ENCODE measurements at regions not wholly inside any gene's neighbourhood (a gene's known extent, or its start where the extent isn't known, plus 50 kb on each side); places are given as distances from the start of the nearest gene placed in this dataset.
A peak's percentile ranks its signal among the peaks of the same experiment; 100 is the strongest.

DNA sequence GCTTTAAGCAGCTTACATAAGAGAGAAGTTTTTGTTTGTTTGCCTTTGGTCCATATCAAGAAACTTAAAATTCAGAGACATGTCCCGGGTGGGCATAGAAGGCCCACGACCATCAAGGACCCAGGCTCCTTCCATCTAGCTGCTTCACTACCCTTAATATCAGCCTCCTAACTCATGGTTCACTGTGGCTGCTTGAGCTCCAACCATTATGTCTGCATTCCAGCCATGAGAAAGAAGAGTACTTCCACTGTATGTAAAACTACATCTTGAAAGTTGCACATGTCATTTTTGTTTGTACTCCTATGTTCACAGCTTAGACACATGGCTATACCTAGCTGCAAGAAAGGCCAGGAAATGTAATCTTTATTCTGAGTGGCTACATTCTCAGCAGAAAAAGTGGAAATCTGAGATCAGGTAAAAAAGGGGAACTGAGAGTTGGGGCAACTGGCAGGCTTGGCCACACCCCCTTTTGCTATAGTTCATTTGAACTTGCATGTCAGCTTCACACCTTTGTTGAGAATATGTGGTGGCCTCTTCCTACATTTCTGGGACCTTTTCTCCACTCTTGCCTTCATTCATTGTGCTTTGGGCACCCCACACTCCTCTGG is 81.3 kb upstream of the TP53I11 start:
- intact Hi-C loops (cut with DNase I) = no loop called here
- no peak for DNase-seq (ENCODE audit: missing footprints)

DNA sequence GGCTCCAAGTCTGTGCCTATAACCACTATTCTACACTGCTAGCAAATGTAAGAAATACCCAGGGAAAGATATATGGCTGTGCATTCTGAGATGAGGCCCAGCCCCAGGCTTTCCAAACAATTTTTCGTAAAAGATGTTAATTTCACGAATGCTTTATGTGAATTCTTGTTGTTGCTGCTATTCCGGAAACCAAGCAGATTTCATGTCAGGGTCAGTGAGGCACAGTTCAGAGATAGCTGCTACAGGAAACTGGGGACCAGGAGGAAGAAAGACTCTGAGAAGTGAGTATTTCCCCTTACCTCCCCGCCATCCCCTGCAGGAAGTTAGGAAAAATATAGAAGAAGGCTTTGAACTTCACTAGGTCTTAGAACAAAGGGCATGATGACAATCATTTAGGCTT is 84.7 kb upstream of the TP53I11 start:
- no peak for DNase-seq (ENCODE audit: missing footprints)
- intact Hi-C loops (cut with DNase I) = no loop called here

More for the DNA sequence above, 81.3 kb upstream of the TP53I11 start:
- no peak for ATAC-seq

DNA sequence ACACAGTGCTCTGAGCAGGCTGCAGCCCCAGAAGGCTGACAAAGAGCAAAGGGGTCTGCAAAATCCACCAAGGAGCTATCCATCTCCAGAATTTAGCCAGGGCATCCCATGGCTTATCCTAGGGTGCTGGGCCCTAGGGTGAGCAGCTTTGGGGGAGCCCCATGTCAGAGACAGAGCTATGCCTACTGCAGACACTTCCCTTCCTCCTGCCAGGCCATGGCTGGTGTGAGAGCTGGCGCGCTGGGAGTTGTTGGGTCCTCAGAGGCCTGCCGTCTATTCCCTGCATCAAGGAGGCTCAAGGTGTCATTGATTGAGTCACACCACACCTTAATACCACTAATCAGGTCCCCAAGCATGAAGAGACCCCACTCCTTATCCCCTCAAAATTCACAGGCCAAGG is 85.3 kb upstream of the TP53I11 start:
- intact Hi-C loops (cut with DNase I) = no loop called here
- DNase-seq (ENCODE audit: missing footprints) = no peak
- ATAC-seq = no peak

More for the DNA sequence above, 84.7 kb upstream of the TP53I11 start:
- no peak for ATAC-seq

DNA sequence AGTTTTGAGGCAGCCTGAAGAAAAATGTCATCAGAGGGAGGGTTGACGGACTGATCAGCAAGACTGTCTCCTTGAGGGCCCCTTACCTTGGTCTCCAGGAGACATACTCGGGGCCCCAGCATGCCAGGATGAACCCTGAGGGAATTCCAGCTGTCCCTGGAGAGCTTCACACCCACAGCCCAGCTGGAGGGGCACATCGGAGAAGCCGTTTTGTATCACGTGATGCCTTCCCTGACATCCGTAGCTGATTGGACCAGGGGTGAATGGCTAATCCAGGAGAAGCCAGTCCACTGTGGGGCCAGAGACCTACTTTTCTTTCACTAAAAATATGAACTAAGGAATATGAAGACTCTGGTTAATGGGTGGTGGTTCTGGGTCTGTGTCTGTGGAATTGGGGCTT is 86.0 kb upstream of the TP53I11 start:
- ATAC-seq = no peak
- no peak for DNase-seq (ENCODE audit: missing footprints)
- intact Hi-C loops (cut with DNase I) = no loop called here

DNA sequence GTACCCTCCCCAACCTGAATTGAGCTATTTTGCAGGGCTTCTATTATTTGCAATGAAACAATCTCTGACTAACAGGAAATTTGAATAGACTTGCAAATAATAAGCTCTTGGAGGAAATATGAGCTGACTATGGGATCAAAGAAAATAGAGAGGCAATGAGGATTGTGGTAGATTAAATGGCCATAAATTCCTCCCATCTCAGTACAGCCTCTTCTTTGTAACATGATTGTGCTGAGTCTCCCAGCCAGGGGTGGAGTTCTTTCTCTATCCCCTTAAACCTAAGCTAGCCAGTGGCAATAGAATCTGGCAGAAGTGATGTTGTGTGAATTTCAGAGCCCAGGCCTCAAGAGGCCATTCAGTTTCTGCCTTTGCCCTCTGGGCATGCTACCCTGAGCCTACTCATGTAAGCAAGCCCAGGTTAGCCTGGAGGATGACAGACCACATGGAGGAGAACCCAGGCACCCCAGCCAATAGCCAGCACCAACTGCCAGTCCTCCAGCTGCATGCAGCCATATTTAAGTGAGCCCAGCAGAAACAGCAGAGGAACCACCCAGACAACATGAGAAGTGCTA is 86.8 kb upstream of the TP53I11 start:
- no peak for ATAC-seq
- no peak for DNase-seq (ENCODE audit: missing footprints)
- intact Hi-C loops (cut with DNase I) = no loop called here

DNA sequence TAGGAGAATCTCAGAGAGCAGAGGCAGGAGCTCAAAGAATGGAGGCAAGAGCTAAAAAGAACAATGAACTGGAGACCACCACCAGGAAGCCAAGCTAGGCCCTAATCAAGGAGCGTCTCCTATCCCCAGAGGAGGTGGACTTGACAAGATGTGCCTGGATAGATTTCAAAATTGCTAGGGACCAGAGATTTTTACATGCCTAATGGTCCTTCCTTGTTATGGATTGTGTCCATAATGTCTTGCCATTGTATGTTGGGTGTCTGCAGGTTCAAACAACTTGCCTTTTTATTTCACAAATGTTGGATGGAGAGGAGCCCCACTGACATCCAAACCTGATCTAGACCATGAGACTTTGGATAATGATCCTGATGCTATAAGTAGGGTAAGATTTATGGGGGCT is 88.2 kb upstream of the TP53I11 start:
- no peak for DNase-seq (ENCODE audit: missing footprints)
- intact Hi-C loops (cut with DNase I) = no loop called here

DNA sequence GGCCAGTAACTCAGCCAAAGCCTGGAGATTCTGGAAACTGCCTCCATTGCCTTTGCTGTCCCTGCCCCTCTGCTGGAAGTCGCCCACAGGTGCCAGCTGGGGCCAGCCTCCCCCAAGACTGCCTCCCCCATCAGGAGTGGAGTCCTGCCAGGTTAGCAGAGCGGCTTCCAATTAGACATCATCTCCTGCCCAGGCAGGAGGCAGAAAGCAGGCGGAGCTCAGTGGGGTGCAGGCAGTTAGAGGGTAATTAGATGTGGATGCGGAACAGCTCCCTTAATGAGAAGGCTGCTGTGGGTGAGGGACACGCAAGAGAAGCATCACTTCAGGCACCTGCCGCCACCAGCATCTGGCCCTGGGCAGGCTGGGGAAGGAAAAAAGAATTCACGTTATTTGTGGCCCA is 90.9 kb upstream of the TP53I11 start:
- ATAC-seq (no peak), DNase-seq (ENCODE audit: missing footprints) (no peak)
- intact Hi-C loops (cut with DNase I) = no loop called here

More for the DNA sequence above, 88.2 kb upstream of the TP53I11 start:
- ATAC-seq = no peak

DNA sequence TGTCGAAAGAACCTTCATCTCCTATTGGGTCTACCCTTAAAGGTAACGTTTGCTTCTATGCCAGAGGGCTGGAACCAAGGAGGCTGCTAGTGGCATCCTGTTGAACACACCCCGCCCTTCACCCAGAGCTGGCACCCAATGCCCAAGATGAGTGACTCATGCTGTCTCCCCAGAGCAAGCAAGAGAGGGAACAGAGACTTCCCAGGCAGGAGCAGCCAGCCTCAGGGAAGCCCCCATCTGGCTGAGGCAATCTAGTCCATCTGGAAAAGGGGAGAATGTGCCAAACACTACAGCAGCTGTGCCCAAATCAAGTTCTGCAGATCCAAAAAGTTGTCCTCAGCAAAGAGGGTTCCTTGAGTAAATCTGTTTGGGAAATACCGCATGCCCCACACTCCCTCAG is 91.9 kb upstream of the TP53I11 start:
- intact Hi-C loops (cut with DNase I) = no loop called here
- DNase-seq (ENCODE audit: missing footprints) = no peak
- ATAC-seq = peak; percentile 24

DNA sequence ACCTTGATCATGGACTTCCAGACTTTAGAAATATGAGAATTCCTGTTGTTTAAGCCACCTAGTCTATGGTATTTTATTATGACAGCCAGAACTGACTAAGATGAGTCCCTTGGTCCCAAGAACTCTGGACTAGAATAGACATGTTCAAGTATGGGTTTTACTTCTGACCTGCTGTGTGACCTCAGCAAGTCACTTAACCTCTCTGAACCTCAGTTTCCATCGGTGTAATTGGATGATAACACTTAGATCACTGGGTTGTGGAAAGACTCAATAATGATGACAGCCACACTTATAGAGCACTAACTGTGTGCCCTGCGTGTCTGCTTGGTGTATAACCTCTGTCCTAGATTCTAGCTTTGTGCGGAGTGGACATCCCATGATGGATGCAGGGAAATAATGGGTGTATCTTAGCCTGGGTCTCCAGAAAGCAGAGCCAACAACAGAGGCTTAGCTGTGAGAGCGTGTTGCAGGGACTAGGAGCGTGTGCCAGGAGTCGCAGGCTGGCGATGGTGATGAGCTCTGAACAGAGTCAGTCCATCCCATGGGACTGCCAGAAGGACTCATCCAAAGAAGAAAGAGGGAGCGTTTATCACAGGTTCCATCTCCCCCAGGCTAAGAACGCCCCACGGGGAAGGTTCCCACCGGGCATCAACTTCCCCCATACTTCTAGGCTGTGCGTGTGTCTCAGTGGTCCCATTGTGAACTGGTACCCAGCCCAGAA is 93.2 kb upstream of the TP53I11 start:
- no peak for DNase-seq (ENCODE audit: missing footprints)
- intact Hi-C loops (cut with DNase I) = no loop called here
- ATAC-seq = no peak

DNA sequence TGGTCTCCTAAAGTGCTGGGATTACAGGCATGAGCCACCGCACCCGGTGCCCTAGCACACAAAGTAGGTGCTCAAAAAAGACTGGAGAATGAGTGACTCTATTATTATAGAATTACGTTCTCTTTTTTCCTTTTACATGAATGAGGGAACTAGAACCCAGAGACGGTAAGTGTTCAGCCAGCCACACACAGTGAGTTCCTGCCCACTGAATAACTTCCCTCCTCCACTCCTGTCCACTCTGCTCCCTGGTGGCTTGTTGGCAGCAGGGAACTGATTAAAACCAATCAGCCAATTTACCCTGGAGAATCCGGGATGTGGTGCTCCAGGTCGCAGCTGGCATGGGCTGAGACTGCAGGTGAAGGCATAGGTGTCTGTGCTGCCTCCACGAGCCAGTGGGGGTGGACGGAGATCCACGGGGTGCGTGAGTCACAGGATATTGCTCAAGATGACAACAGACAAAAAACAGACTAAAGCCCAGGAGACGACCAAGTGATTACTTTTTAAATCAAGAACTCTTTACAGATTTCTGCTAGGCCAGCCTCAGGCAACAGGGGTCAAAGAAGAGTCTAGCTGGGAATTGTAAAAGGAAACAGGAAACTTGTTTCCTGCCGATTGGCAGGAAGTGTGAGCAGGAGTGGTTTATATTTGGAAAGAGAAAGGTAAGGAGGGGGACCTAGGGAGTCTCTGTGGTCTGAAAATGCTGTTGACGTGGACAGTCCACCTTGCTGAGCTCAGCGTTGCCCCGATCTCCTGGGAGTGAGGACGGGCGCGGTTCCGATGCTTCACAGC is 95.2 kb upstream of the TP53I11 start:
- peak; percentile 29 for ATAC-seq
- DNase-seq (ENCODE audit: missing footprints) = peak; percentile 80
- intact Hi-C loops (cut with DNase I) = no loop called here

DNA sequence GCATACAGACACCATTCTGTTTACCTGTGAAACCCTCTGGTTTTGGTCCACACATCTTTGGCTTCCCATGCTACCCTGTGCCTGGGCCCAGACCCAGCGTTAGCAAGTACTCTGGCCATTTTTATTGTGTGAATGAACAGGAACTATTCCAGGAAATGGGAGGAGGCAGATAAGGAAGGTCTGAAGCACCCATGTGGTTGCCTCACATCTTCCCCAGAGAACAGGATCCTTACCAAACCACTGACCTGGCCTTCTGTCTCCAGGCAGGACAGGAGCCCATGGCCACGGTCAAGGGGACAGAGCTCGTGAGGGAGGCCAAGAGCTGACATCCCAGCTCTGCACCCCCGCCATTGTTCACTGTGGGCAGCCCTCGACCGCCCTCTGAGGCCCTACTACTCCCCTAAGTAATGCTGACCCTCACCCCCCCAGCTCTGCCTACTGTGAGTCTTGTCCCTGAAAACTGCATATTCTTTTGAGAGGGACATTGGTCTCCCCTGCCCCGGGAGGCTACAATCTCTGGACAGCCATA is 97.7 kb upstream of the TP53I11 start:
- DNase-seq (ENCODE audit: missing footprints) = no peak
- intact Hi-C loops (cut with DNase I) = no loop called here

DNA sequence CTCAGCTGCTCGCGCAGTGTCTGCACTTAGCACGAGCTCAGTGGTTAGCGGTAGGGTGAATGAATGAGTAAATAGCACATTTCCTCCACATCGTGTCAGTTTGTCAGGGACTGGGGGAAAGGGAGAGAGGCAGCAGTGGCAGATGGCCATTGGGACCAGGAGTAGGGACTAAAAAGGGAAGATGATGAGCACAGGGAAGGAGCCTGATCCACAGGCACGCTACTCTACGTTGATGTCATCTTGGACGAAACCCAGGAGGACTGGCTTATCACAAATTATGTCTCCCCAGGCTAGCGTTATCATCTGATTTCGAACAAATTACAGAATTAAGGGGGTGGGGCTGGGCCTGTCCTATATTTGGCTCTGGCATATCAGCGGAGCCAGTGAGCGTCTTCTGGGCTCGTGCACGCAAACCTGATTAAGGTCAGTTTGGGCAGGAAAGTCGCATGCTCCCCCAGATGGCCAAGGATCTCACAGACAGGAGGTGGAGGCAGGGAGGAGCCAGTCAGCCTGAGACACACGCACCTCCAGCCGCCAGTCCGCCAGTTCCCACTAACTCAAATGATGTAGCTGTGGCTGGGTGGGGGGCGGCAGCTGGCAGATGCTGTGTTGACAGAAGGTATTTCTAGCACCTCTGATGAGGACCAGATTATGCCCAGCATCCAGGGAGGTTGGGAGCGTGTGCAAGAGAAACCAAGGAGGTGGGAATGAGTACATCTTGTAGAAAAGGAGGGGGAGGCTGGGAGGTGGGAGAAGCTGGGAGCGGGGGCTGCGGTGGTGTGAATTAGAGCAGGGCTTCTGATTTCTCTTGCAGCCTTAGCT is 97.4 kb upstream of the PRDM11 start:
- ATAC-seq (peak; percentile 54), DNase-seq (ENCODE audit: missing footprints) (no peak)
- intact Hi-C loops (cut with DNase I) = no loop called here

More for the DNA sequence above, 97.7 kb upstream of the TP53I11 start:
- ATAC-seq = peak; percentile 41

DNA sequence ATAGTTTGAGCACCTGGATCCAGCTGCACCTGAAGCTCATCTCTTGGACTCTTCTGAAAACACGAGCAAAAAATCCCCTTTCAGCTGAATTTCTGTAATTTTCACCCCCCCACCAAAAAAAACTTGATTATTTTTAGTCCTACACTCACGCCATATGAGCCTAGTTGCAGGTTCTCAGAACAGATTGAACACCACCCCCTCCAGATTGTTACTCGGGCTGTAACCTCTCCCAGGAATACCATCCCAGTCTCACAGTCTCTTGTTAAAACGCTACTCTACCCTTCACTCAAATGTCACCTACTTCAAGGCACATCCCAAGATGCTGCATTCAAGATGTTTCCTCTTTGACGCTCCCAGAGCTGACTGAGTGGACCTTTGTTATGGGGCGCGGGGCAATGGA is 96.3 kb upstream of the PRDM11 start:
- DNase-seq (ENCODE audit: missing footprints) (no peak), ATAC-seq (no peak)
- intact Hi-C loops (cut with DNase I) = no loop called here

DNA sequence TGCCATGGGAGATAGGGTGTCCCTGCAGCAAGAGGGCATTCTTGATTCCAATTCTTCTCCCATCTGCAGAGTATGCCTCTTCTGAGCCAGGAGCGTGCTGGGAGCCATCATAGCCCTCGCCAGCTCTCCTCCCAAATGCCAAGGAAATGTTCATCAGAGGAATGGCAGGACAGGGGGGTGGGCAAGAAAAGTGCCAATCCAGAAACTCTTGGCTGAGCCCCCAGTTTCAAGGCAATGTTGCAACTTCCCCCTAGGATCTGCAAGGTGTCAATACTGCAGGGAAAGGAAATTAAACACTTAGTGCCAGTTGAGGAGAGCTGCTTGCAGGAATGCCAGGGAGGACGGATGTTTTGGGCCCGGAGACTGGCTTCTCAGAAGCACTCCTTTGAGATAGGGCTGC is 94.8 kb upstream of the PRDM11 start:
- DNase-seq (ENCODE audit: missing footprints) (no peak), ATAC-seq (no peak)
- intact Hi-C loops (cut with DNase I) = no loop called here

DNA sequence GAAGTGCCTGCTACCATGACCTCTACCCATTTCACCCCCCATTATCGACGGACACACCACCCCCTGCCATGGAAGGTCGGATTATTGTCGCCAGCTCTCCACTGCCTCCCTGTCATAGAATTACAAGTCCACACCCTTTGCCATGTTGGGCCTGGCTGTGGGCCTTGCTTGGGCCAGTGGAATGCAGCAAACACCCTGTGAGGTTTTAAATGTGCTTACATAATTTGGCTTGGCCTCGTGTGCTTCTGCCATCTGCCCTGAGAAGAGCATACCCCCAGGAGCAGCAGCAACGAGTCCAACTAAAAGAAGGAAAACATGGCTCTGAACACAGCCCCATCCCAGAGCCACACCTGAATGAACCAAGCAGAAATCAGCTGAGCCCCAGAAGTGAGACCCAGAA is 94.1 kb upstream of the PRDM11 start:
- intact Hi-C loops (cut with DNase I) = no loop called here
- no peak for DNase-seq (ENCODE audit: missing footprints)
- no peak for ATAC-seq

DNA sequence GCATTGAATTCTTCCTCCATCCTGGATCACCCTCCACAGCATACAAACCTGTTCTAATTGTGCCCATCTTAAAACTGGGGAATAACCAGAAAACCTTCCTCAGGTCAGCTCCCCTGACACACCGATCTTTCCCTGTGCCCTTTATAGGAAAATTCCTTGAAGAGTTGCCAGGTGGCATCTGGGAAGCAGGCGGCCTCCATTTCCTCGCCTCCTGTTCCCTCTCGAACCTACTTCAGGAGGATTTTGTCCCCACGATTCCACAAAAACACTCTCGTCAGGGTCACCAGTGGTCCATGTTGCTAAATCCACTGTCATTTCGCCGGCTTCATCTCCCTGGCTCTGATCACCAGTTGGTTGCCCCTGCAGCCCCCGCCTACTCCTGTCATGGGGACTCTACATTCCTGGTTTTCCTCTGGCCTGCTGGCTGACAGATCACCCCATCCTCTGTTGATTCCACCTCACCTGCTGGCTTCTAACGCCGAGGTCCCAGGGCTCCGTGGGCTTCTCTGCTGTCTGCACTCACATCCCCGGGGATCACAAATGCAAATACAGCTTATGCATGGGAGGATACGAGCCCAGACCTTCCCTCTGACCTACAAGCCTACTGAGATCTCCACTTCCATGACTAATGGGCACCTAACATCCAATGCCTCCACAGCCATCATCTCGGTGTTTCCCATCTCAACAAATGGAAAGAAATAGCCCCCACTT is 92.5 kb upstream of the PRDM11 start:
- DNase-seq (ENCODE audit: missing footprints) = no peak
- intact Hi-C loops (cut with DNase I) = no loop called here
- ATAC-seq = no peak

DNA sequence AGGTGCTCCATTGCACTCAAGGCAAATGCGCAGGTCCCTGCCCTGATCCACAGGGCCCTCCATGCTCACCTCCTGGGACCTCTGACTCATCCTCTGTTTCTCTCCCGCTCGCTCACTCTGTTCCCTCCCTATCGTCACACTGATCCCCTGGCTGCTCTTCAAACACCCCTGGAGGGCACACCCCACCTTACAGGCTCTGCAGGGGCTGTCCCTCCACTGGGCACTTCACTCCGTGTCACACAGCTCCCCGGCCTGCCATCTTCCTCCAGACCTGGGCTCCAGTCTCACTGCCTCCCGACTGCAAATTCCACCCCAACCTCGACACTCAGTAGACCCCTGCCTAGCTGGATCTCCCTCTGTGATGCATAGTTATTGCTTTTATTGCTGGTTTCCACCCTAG is 91.5 kb upstream of the PRDM11 start:
- ATAC-seq = no peak
- intact Hi-C loops (cut with DNase I) = no loop called here
- no peak for DNase-seq (ENCODE audit: missing footprints)

DNA sequence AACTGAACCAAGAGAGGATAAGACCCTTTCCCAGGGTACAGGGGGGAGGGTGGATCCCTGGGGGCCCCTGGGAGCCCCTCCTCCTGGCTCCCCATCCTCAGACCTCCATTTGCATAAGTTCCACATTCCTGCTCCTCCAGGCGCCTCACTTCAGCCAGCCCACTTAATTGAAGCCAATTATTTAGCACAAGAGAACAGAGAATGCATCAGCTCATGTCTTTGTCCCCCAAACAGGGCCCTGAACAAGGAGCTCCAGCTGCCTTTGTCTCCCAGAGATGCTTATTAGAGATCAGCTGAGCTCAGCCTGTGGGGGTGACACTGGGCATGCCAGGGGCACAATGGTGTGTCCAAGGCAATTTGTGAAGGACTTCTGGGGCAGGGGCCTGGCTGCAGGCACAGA is 89.9 kb upstream of the PRDM11 start:
- intact Hi-C loops (cut with DNase I) = no loop called here
- no peak for DNase-seq (ENCODE audit: missing footprints)
- no peak for ATAC-seq
